ENCODE measurements at regions not wholly inside any gene's neighbourhood (a gene's known extent, or its start where the extent isn't known, plus 50 kb on each side); places are given as distances from the start of the nearest gene placed in this dataset.
"Not testable (repeated sequence)": the region's sequence is repeated elsewhere in the genome, so short reads cannot be mapped to it uniquely, and the experiment has no call there.

- DNase-seq (ENCODE audit: low read depth), result no peak
Observed at GRCh38 chr6:170043881-170044790, 246.7 kb downstream of the DLL1 start.

- DNase-seq (ENCODE audit: low read depth), result no peak
Observed at GRCh38 chr6:170043150-170043819, 247.6 kb downstream of the DLL1 start.

- no peak for DNase-seq (ENCODE audit: low read depth)
Observed at GRCh38 chr6:170042596-170043118, 248.2 kb downstream of the DLL1 start.

DNA sequence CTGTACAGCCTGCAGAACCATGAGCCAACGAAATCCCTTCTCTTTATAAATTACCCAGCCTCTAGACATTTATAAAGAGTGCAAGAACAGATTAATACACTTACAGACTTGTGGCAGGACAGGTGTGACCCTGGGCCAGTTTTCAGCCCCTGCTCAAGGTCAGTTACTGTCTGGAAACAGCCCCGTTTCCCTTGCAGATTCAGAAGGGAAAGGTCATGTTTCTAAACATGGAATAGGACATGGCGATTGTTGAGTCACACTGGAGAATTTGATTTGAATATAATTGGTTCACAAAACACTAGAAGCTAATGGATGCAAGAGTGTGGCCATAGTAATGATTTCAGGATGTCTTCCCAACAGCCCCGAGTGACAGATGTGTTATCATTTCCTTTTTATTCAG lies 248.8 kb downstream of the DLL1 start:
- DNase-seq (ENCODE audit: low read depth), result no peak

- no peak for DNase-seq (ENCODE audit: low read depth)
Observed at GRCh38 chr6:170041526-170041925, 249.4 kb downstream of the DLL1 start.

- DNase-seq (ENCODE audit: low read depth), result no peak
Observed at GRCh38 chr6:170040906-170041305, 250.0 kb downstream of the DLL1 start.

DNA sequence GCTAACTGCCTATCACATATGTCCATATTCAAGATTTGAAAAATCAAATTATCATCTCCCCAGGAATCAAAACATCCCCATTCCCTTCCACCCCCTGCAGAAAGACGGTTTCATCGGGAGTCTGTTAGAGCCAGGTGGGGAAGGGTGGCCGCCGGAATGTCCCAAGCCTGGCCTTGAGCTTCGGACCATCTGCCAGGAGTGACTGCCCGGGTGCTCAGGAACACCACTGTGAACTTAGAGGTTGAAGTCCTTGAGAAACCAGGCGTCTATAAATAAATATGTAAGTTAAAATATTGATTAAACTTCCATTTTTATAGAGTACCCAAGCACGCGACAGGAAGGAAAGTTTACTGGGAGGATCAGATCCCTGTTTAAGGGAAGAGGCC lies 250.8 kb downstream of the DLL1 start:
- no peak for DNase-seq (ENCODE audit: low read depth)

GRCh38 chr6:170039156-170040114 lies 251.4 kb downstream of the DLL1 start:
- DNase-seq (ENCODE audit: low read depth), result no peak

DNA sequence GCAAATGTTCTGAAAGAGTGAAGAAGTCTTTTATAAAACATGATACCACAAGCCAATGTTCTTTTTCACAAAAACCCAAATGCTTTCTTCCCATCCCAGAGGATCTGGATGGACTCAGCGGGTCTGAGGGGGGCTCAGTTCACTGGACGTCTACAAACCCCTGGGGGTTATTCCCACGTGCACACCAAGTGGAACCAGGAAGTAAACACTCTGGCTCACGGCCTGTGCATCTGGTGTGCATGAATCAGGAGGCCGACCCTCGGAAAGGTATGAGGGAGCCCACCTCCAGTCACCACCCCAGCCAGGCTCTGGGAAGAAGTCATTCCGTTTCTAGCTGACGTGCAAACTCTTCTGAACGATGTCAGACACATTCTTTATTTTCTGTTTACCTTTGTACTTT lies 252.2 kb downstream of the DLL1 start:
- no peak for DNase-seq (ENCODE audit: low read depth)

- DNase-seq (ENCODE audit: low read depth), result no peak
Observed at GRCh38 chr6:170038251-170038650, 252.6 kb downstream of the DLL1 start.

GRCh38 chr6:170037541-170038250 lies 253.2 kb downstream of the DLL1 start:
- DNase-seq (ENCODE audit: low read depth), result no peak

DNA sequence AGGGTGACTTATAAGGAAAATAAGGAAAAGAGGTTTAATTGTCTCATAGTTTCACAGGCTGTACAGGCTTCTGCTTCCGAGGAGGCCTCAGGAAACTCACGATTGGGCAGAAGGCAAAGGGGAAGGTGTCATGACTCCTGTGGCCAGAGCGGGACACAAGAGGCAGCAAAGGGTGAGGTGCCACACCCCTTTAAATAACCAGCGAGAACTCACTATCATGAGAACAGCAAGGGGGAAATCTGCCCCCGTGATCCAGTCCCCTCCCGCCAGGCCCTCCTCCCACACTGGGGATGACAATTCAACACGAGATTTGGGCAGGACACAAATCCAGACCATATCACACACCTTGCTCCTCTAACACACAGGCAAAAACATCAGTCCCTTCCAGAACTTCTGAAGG lies 254.0 kb downstream of the DLL1 start:
- DNase-seq (ENCODE audit: low read depth), result no peak

DNA sequence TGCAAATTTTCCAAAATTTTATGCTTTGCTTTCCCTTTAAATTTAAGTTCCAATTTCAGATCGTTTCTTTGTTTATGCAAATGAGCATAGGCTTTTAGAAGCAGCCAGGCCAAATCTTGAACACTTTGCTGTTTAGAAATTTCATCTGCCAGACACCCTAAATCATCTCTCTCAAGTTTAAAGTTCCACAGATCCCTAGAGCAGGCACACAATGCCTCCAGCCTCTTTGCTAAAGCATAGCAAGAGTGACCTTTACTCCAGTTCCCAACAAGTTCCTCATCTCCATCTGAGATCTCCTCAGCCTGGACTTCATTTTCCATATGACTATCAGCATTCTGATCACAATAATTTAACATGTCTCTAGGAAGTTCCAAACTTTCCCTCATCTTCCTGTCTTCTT lies 254.5 kb downstream of the DLL1 start:
- DNase-seq (ENCODE audit: low read depth), result not testable (repeated sequence)

DNA sequence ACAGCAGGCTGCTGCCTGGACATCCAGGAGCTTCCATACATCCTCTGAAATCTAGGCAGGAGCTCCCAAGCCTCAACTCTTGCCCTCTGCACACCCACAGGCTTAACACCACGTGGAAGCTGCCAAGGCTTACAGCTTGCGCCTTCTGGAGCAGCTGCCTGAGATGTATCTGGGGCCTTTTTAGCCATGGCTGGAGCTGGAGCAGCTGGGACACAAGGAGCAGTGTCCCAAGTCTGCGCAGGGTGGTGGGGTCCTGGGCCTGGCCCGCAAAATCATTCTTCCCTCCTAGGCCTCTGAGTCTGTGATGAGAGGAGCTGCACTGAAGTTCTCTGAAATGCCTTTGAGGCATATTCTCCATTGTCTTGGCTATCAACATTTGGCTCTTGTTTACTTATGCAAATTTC lies 255.0 kb downstream of the DLL1 start:
- no peak for DNase-seq (ENCODE audit: low read depth)

DNA sequence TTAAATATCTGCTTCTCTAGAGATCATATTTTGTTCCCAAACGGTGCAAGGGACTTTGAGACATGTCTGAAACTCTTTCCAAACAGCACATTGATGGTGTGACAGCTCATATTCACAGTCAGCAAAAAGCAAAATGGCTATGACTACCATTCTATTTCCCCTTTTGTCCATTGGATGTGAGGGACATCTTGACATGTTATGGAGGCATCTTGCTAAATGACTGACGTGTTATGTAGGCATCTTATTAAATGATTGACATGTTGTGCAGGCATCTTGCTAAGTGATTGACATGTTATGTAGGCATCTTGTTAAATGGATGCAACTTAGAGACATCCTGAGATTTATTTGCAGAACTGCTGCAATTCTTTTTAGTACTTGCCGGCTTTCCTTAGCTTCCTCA lies 255.8 kb downstream of the DLL1 start:
- DNase-seq (ENCODE audit: low read depth), result no peak

DNA sequence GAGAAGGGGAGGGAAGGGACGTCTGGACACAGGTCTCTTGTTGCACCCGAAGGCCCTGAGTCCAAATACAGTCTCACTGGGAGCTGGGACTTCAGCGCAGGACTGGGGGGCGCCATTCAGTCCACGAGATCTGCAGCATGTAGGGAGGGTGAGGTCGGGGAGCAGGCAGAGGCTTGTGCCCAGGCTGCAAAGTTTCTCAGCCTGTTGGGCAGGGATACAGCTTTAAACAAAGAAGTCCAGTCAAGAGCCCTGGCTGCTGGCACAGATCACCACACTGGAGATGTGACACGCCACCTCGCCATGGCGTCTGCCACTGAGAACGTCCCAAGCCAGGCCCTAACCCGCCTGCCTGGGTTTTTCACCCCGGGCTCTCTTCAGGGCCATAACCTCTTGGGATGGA lies 256.6 kb downstream of the DLL1 start:
- no peak for DNase-seq (ENCODE audit: low read depth)

DNA sequence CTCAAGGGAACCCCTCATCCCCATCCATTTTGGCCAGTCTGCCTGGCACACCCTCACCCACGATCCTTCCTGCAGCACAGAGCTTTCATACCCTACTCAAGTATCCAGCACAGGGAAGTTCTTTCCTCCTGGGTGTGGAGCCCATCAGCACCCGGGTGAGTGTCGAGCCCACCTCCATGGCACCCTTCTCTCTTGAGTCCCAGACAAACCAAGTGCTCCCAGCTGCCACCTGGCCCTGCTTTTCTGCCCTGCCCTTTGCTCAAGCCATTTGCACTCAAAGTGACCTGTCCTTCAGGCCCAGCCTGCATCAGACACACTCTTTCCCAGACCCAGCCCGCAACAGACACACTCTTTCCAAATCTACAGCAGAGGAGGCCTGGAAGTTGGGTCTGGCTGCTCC lies 257.2 kb downstream of the DLL1 start:
- no peak for DNase-seq (ENCODE audit: low read depth)

GRCh38 chr6:170032706-170033309 lies 258.1 kb downstream of the DLL1 start:
- DNase-seq (ENCODE audit: low read depth), result no peak

DNA sequence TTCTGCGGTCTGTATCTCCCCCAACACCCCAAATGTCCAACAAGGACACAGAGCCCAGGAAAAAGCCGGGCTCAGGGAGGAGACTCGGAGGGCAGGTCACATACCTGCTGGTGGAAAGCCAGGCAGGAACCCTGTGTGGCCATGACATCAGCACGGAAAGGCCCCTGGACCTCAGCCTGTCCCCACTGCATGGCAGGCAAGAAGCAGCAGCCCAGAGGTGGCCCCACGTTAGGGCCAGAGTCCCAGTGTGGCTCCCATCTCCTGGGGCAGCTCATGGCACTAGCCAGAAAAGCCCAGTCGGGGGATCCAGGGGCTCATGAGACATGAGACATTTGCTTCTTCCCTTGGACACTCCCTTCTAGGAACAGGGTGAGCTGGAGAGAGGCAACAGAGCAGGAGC lies 258.7 kb downstream of the DLL1 start:
- DNase-seq (ENCODE audit: low read depth), result no peak

DNA sequence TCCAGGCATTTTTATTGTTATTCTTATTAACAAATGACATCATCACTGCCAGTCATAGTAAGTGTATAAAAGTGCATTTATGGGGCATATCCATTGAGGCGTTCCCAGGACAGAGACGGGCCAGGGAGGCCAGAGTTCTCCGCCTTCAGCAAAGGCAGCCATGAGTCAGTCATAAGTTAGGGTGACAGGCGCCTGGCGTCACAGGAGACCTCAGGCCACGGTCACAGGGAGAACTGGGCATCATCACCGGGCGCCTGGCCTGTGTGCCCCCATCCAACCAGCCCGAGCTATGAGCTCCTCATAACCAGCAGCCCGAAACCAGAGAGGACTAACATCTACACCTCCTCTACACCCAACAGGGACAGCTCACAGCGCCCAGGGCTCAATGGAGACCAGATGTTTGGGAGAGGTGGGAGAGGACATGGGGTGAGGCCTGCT lies 259.2 kb downstream of the DLL1 start:
- no peak for DNase-seq (ENCODE audit: low read depth)
